SK-N-DZ (cell line): ENCODE measurements at regions not wholly inside any gene's neighbourhood (a gene's known extent, or its start where the extent isn't known, plus 50 kb on each side); places are given as distances from the start of the nearest gene placed in this dataset.

Source experiments
- DNase-seq: peaks from one replicate; pipeline ENCODE4 v3.0.0-alpha.2; 2015; ENCODE audit warnings: low spot score
- small RNA-seq, 2 experiments: library from RNA; depleted of rRNA; stranded (forward); fragments of <200 nt; gene quantifications; one replicate each; pipeline ENCODE3, GENCODE V24; 2014

- DNase-seq: no peak
These were observed 85.4 kb upstream of the ARRDC4 start for GRCh38 chr15:97875025-97875512.

- no peak for DNase-seq
These were observed 84.8 kb upstream of the ARRDC4 start for GRCh38 chr15:97875513-97876280.

GRCh38 chr15:97876281-97876675 is 84.2 kb upstream of the ARRDC4 start:
- DNase-seq: no peak

GRCh38 chr15:97881346-97881965 is 79.0 kb upstream of the ARRDC4 start:
- DNase-seq: no peak

- no peak for DNase-seq
These were observed 75.9 kb upstream of the ARRDC4 start for GRCh38 chr15:97884513-97885131.

- DNase-seq: no peak
These were observed 70.2 kb upstream of the ARRDC4 start for GRCh38 chr15:97890307-97890706.

- no peak for DNase-seq
These were observed 68.2 kb upstream of the ARRDC4 start for GRCh38 chr15:97892167-97892938.

GRCh38 chr15:97893967-97894366 is 66.5 kb upstream of the ARRDC4 start:
- no peak for DNase-seq

GRCh38 chr15:97899981-97900380 is 60.5 kb upstream of the ARRDC4 start:
- no peak for DNase-seq

GRCh38 chr15:97902140-97902780 is 58.2 kb upstream of the ARRDC4 start:
- no peak for DNase-seq

- no peak for DNase-seq
These were observed 56.9 kb upstream of the ARRDC4 start for GRCh38 chr15:97903560-97903959.

GRCh38 chr15:97903971-97904572 is 56.4 kb upstream of the ARRDC4 start:
- DNase-seq: peak; percentile 51

GRCh38 chr15:97909291-97909891 is 51.1 kb upstream of the ARRDC4 start:
- peak; percentile 54 for DNase-seq

Small RNAs in the stretch of these regions (small RNA-seq; reads per million reads assigned to genes)
- 0 reads per million in 2 experiments for gene AC110588.1
- gene RF00017: 0 reads per million in 2 experiments
- 0 reads per million in 2 experiments for gene RNA5SP401
